HepG2 (cell line): ENCODE measurements at regions not wholly inside any gene's neighbourhood (a gene's known extent, or its start where the extent isn't known, plus 50 kb on each side); places are given as distances from the start of the nearest gene placed in this dataset.

ENCODE experiments used
- ATAC-seq: fragments of 200-7000 bp; cut with Tn5 transposase; 3 replicates; pipeline ENCODE4 v1.9.1; 2020; ENCODE audit warnings: mild to moderate bottlenecking, moderate library complexity
- BruUV-seq: library from RNA; stranded (reverse); fragments of 400-500 nt; replicated peaks from 2 replicates; lab custom pipeline; 2021; lab: Mats Ljungman, UMichigan
- CTCF ChIA-PET: fragments of 300-600 bp; formaldehyde crosslinking; extraction: SDS; loops from one replicate; lab custom pipeline; 2021; ENCODE audit warnings: low total read pairs, inconsistent platforms, low intra/inter-chr PET ratio; lab: Yijun Ruan, JAX
- POLR2A ChIA-PET: fragments of 350-600 bp; sonication (Branson Sonifier 250); formaldehyde crosslinking; loops from one replicate; lab custom pipeline; 2020; ENCODE audit warnings: antibody characterized with exemption, inconsistent platforms; lab: Yijun Ruan, JAX
- DNase-seq: peaks from one replicate; pipeline ENCODE4 v3.0.0-alpha.2; 2015; ENCODE audit warnings: low spot score
- FAIRE-seq: peaks from 3 replicates; lab custom pipeline; 2011; peaks lifted over from hg19 to GRCh38; lab: Jason Lieb, UNC
- H2AFZ ChIP-seq: one replicate; pipeline ENCODE4 v1.6.1; 2011; ENCODE audit warnings: low read length, inconsistent platforms
- H3K27ac ChIP-seq: fragments of 300-600 bp; 3 replicates; pipeline ENCODE4 v1.8.0; 2011; ENCODE audit warnings: mixed run types, mild to moderate bottlenecking, mixed read lengths, low read length, inconsistent platforms; ENCODE audit not compliant: insufficient read depth; ENCODE audit errors: extremely low read length
- H3K27me3 ChIP-seq, 2 experiments: fragments of 200-600 bp in 1 of 2; 2 replicates in 1 of 2; 3 replicates in 1 of 2; pipeline versions ENCODE4 v1.6.0 to v1.8.0; 2011; ENCODE audit warnings: low read length in 2 of 2, mild to moderate bottlenecking in 2 of 2, moderate library complexity in 2 of 2, inconsistent platforms in 1 of 2; ENCODE audit not compliant: insufficient read depth in 2 of 2, control insufficient read depth in 1 of 2
- H3K36me3 ChIP-seq, 2 experiments: fragments of 200-600 bp in 1 of 2; replicated peaks in 1 of 2; 2 replicates in 1 of 2; 3 replicates in 1 of 2; pipeline versions ENCODE4 v1.5.1 to v1.8.0; 2011; ENCODE audit warnings: low read length in 2 of 2, inconsistent platforms in 1 of 2; ENCODE audit not compliant: insufficient read depth in 2 of 2, control insufficient read depth in 1 of 2
- H3K4me1 ChIP-seq: 2 replicates; pipeline ENCODE4 v1.5.1; 2012; ENCODE audit warnings: low read length, inconsistent platforms; ENCODE audit not compliant: insufficient read depth
- H3K4me2 ChIP-seq: 2 replicates; pipeline ENCODE4 v1.6.0; 2011; ENCODE audit warnings: low read depth, low read length, inconsistent platforms
- H3K4me3 ChIP-seq, 3 experiments: fragments of 200-600 bp in 1 of 3; sonication (generic), shearing (Covaris generic) in 1 of 3; replicated peaks in 1 of 3; 2 replicates each; pipeline ENCODE4 v1.5.1; 2011 to 2016; ENCODE audit warnings: low read length in 3 of 3, inconsistent platforms in 2 of 3, low read depth in 2 of 3, mild to moderate bottlenecking in 2 of 3, control low read depth in 1 of 3, mixed read lengths in 1 of 3; ENCODE audit not compliant: insufficient read depth in 1 of 3
- H3K79me2 ChIP-seq: one replicate; pipeline ENCODE4 v1.6.1; 2011; ENCODE audit warnings: low read length, inconsistent platforms; ENCODE audit not compliant: insufficient read depth
- H3K9ac ChIP-seq: 2 replicates; pipeline ENCODE4 v1.6.0; 2011; ENCODE audit warnings: mild to moderate bottlenecking, low read depth, low read length, inconsistent platforms; ENCODE audit not compliant: insufficient read depth
- H3K9me3 ChIP-seq: 2 replicates; pipeline ENCODE4 v1.5.1; 2012; ENCODE audit warnings: mild to moderate bottlenecking, low read length
- H4K20me1 ChIP-seq: 2 replicates; pipeline ENCODE4 v1.6.0; 2011; ENCODE audit warnings: inconsistent platforms, mild to moderate bottlenecking, low read length, moderate library complexity; ENCODE audit not compliant: insufficient read depth
- NFE2L1 ChIP-seq: sonication (generic); formaldehyde crosslinking; IDR thresholded peaks from 2 replicates; pipeline ENCODE4 v1.4.0; 2020; ENCODE audit warnings: missing genetic modification reagents, mild to moderate bottlenecking, borderline replicate concordance
- PTBP1 ChIP-seq: fragments of 200-400 bp; formaldehyde crosslinking; IDR thresholded peaks from 2 replicates; pipeline ENCODE4 v1.6.1; 2018; ENCODE audit warnings: low read length, low read depth; ENCODE audit not compliant: poor library complexity, severe bottlenecking
- ZNF605 ChIP-seq: sonication (generic); formaldehyde crosslinking; IDR thresholded peaks from 2 replicates; pipeline ENCODE4 v1.8.0; 2022; ENCODE audit warnings: mild to moderate bottlenecking, missing genetic modification reagents
- ZNF672 ChIP-seq: sonication (generic); formaldehyde crosslinking; IDR thresholded peaks from 2 replicates; pipeline ENCODE4 v1.8.1; 2022; ENCODE audit warnings: missing genetic modification reagents
- WGBS: methylation state at CpG from one replicate; pipeline ENCODE4 v1.1.6; 2017; ENCODE audit warnings: low lambda C conversion rate; 5-methylcytosine and 5-hydroxymethylcytosine counted together
- in situ Hi-C: cut with HindIII; loops from 2 replicates; pipeline ENCODE4 v1.10.0; 2017; ENCODE audit warnings: low pct_unique_long_range_greater_than_20kb; ENCODE audit not compliant: extremely low pct_ligation_motif_present
- intact Hi-C: fragments of 100-400 bp; cut with micrococcal nuclease; formaldehyde crosslinking; loops from one replicate; pipeline ENCODE4 v1.10.0; 2022; ENCODE audit not compliant: unreplicated experiment
- TF ChIP-seq, protein P1 (sequence below): sonication (generic); formaldehyde crosslinking; IDR thresholded peaks from 2 replicates; pipeline ENCODE4 v1.8.1; 2023; ENCODE audit warnings: missing genetic modification reagents, mild to moderate bottlenecking, borderline replicate concordance
- TF ChIP-seq, protein P2 (sequence below): sonication (generic); formaldehyde crosslinking; IDR thresholded peaks from 2 replicates; pipeline ENCODE4 v1.4.0; 2020; ENCODE audit warnings: missing genetic modification reagents, borderline replicate concordance
- TF ChIP-seq, protein P3 (sequence below): sonication (generic); formaldehyde crosslinking; IDR thresholded peaks from 2 replicates; pipeline ENCODE4 v1.9.0; 2022; ENCODE audit warnings: missing genetic modification reagents, mild to moderate bottlenecking, borderline replicate concordance
- TF ChIP-seq, protein P4 (sequence below): sonication (generic); formaldehyde crosslinking; IDR thresholded peaks from 2 replicates; pipeline ENCODE4 v1.9.0; 2021; ENCODE audit warnings: missing genetic modification reagents, mild to moderate bottlenecking, borderline replicate concordance

DNA sequence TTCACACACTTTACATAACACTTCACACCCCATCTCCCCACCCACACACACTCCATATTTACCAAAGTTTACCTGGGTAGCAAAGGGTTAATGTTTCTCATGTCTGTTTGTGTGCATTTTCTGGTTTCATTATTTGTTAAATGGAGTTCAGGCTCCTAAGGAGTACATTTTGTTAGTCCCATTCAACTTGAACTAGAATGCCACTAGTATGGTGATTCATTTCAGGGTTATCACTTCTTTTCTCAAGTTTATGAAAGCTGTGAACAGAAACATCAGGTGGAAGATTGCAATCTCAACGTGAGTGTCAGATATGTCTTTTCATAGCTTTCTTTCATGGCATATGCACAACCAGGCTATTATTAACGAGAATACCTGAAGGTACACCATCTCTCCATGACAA lies 1027.5 kb downstream of the GATA3 start:
- no peak overlapping the region for H3K4me3 ChIP-seq
- DNase-seq (no peak), FAIRE-seq (no peak), ATAC-seq (no peak)
- ChIA-PET CTCF (no interaction called here), POLR2A (no interaction called here)
- no peak for TF ChIP-seq ZNF605 (CRISPR knock-in tag)
- TF ChIP-seq, protein P1, sequence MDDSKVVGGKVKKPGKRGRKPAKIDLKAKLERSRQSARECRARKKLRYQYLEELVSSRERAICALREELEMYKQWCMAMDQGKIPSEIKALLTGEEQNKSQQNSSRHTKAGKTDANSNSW (CRISPR knock-in tag), result no peak
- TF ChIP-seq NFE2L1 (CRISPR knock-in tag), result no peak
- TF ChIP-seq, protein P2, sequence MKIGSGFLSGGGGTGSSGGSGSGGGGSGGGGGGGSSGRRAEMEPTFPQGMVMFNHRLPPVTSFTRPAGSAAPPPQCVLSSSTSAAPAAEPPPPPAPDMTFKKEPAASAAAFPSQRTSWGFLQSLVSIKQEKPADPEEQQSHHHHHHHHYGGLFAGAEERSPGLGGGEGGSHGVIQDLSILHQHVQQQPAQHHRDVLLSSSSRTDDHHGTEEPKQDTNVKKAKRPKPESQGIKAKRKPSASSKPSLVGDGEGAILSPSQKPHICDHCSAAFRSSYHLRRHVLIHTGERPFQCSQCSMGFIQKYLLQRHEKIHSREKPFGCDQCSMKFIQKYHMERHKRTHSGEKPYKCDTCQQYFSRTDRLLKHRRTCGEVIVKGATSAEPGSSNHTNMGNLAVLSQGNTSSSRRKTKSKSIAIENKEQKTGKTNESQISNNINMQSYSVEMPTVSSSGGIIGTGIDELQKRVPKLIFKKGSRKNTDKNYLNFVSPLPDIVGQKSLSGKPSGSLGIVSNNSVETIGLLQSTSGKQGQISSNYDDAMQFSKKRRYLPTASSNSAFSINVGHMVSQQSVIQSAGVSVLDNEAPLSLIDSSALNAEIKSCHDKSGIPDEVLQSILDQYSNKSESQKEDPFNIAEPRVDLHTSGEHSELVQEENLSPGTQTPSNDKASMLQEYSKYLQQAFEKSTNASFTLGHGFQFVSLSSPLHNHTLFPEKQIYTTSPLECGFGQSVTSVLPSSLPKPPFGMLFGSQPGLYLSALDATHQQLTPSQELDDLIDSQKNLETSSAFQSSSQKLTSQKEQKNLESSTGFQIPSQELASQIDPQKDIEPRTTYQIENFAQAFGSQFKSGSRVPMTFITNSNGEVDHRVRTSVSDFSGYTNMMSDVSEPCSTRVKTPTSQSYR (CRISPR knock-in tag), result no peak
- TF ChIP-seq PTBP1, result no peak
- TF ChIP-seq, protein P3, sequence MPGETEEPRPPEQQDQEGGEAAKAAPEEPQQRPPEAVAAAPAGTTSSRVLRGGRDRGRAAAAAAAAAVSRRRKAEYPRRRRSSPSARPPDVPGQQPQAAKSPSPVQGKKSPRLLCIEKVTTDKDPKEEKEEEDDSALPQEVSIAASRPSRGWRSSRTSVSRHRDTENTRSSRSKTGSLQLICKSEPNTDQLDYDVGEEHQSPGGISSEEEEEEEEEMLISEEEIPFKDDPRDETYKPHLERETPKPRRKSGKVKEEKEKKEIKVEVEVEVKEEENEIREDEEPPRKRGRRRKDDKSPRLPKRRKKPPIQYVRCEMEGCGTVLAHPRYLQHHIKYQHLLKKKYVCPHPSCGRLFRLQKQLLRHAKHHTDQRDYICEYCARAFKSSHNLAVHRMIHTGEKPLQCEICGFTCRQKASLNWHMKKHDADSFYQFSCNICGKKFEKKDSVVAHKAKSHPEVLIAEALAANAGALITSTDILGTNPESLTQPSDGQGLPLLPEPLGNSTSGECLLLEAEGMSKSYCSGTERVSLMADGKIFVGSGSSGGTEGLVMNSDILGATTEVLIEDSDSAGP (CRISPR knock-in tag), result no peak
- no peak for TF ChIP-seq ZNF672
- TF ChIP-seq, protein P4, sequence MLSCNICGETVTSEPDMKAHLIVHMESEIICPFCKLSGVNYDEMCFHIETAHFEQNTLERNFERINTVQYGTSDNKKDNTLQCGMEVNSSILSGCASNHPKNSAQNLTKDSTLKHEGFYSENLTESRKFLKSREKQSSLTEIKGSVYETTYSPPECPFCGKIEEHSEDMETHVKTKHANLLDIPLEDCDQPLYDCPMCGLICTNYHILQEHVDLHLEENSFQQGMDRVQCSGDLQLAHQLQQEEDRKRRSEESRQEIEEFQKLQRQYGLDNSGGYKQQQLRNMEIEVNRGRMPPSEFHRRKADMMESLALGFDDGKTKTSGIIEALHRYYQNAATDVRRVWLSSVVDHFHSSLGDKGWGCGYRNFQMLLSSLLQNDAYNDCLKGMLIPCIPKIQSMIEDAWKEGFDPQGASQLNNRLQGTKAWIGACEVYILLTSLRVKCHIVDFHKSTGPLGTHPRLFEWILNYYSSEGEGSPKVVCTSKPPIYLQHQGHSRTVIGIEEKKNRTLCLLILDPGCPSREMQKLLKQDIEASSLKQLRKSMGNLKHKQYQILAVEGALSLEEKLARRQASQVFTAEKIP (CRISPR knock-in tag), result no peak
- WGBS, result 7% methylated on average over 2 of the region's 2 CpGs
- no peak overlapping the region for H3K27ac ChIP-seq
- H3K27me3 ChIP-seq, result no peaks in the 10 kb centered on the region
- intact Hi-C loops, result no loop called here
- no peaks in the 10 kb centered on the region for H3K9me3 ChIP-seq
- no peaks in the 10 kb centered on the region for H3K79me2 ChIP-seq
- no peak overlapping the region for H3K4me2 ChIP-seq
- in situ Hi-C loops, result no loop called here
- no peaks in the 10 kb centered on the region for H3K4me1 ChIP-seq
- BruUV-seq, result no TSS peak
- no peak overlapping the region for H3K9ac ChIP-seq
- H2AFZ ChIP-seq, result no peak overlapping the region
- H4K20me1 ChIP-seq, result no peaks in the 10 kb centered on the region
- no peaks in the 10 kb centered on the region for H3K36me3 ChIP-seq
